HG03196 (cell line): ENCODE measurements at regions not wholly inside any gene's neighbourhood (a gene's known extent, or its start where the extent isn't known, plus 50 kb on each side); places are given as distances from the start of the nearest gene placed in this dataset.

ENCODE experiments used
- ATAC-seq: cut with Tn5 transposase; IDR thresholded peaks from one replicate; pipeline ENCODE4 v1.9.1; 2021; ENCODE audit not compliant: unreplicated experiment

GRCh38 chr5:51273021-51273420, 110.2 kb upstream of the ISL1 start:
- ATAC-seq: no peak

- no peak for ATAC-seq
These were observed 109.4 kb upstream of the ISL1 start for GRCh38 chr5:51273871-51274270.

- ATAC-seq: no peak
These were observed 107.8 kb upstream of the ISL1 start for GRCh38 chr5:51275428-51275827.

- no peak for ATAC-seq
These were observed 107.0 kb upstream of the ISL1 start for GRCh38 chr5:51276250-51276649.

GRCh38 chr5:51278539-51278938, 104.7 kb upstream of the ISL1 start:
- no peak for ATAC-seq

- no peak for ATAC-seq
These were observed 103.1 kb upstream of the ISL1 start for GRCh38 chr5:51279983-51280706.

GRCh38 chr5:51286046-51286445, 97.2 kb upstream of the ISL1 start:
- ATAC-seq: no peak

- no peak for ATAC-seq
These were observed 80.9 kb upstream of the ISL1 start for GRCh38 chr5:51302343-51302742.

- no peak for ATAC-seq
These were observed 56.4 kb upstream of the ISL1 start for GRCh38 chr5:51326844-51327243.
